ENCODE measurements at regions not wholly inside any gene's neighbourhood (a gene's known extent, or its start where the extent isn't known, plus 50 kb on each side); places are given as distances from the start of the nearest gene placed in this dataset.

DNA sequence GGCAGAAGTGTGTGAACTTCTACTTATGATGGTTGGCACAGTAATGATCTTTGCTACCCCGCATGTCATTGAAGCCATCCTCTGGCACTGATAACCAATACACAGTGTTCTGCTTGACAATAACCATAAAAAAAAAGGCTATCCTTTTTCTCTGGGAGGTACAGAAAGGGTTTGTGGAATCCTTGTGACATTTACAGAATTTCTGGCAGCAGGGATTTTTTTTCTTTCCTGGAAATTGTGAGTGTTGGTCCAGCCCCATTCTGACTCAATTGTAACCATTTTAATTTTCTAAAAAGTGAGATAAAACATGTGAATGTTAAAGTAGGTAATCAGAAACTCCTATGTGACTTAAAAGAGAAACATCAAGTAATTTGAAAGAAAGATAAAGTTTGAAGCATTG lies 943.8 kb downstream of the TMTC2 start:
- TF ChIP-seq POLR2A (IDR thresholded peaks at IDR 0.05) (no peak), EP300 (IDR thresholded peaks at IDR 0.05) (no peak)
- TF ChIP-seq, protein P1, sequence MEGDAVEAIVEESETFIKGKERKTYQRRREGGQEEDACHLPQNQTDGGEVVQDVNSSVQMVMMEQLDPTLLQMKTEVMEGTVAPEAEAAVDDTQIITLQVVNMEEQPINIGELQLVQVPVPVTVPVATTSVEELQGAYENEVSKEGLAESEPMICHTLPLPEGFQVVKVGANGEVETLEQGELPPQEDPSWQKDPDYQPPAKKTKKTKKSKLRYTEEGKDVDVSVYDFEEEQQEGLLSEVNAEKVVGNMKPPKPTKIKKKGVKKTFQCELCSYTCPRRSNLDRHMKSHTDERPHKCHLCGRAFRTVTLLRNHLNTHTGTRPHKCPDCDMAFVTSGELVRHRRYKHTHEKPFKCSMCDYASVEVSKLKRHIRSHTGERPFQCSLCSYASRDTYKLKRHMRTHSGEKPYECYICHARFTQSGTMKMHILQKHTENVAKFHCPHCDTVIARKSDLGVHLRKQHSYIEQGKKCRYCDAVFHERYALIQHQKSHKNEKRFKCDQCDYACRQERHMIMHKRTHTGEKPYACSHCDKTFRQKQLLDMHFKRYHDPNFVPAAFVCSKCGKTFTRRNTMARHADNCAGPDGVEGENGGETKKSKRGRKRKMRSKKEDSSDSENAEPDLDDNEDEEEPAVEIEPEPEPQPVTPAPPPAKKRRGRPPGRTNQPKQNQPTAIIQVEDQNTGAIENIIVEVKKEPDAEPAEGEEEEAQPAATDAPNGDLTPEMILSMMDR (IDR thresholded peaks at IDR 0.05): no peak
